Loucy (cell line): ENCODE measurements at regions not wholly inside any gene's neighbourhood (a gene's known extent, or its start where the extent isn't known, plus 50 kb on each side); places are given as distances from the start of the nearest gene placed in this dataset.

ENCODE experiments used
- H2AFZ ChIP-seq: fragments of 200-600 bp; sonication (generic); 2 replicates; pipeline ENCODE4 v1.6.0; 2016; ENCODE audit warnings: antibody characterized with exemption, mild to moderate bottlenecking, low read length, moderate library complexity
- H3F3A ChIP-seq: fragments of 200-600 bp; 2 replicates; pipeline ENCODE4 v1.6.0; 2016; ENCODE audit warnings: antibody characterized with exemption, low read depth, mild to moderate bottlenecking
- H3K27me3 ChIP-seq: fragments of 200-600 bp; sonication (generic); 2 replicates; pipeline ENCODE4 v1.6.1; 2014; ENCODE audit warnings: low read length, mild to moderate bottlenecking; ENCODE audit not compliant: insufficient read depth, poor library complexity, severe bottlenecking
- H3K36me3 ChIP-seq: fragments of 200-600 bp; sonication (generic); 2 replicates; pipeline ENCODE4 v1.6.1; 2016; ENCODE audit warnings: low read length; ENCODE audit not compliant: insufficient read depth
- H3K4me1 ChIP-seq: fragments of 200-600 bp; sonication (generic); 2 replicates; pipeline ENCODE4 v1.5.1; 2014; ENCODE audit warnings: low read length, mild to moderate bottlenecking; ENCODE audit not compliant: insufficient read depth, poor library complexity, severe bottlenecking
- H3K4me2 ChIP-seq: fragments of 200-600 bp; sonication (generic); 2 replicates; pipeline ENCODE4 v1.6.0; 2014; ENCODE audit warnings: antibody characterized with exemption, low read length, low read depth, mild to moderate bottlenecking; ENCODE audit not compliant: poor library complexity, severe bottlenecking
- H3K4me3 ChIP-seq: fragments of 200-600 bp; sonication (generic); 2 replicates; pipeline ENCODE4 v1.5.1; 2014; ENCODE audit warnings: low read length, mild to moderate bottlenecking, mixed read lengths; ENCODE audit not compliant: poor library complexity, severe bottlenecking
- H3K79me2 ChIP-seq: fragments of 200-600 bp; sonication (generic); 2 replicates; pipeline ENCODE4 v1.6.1; 2014; ENCODE audit warnings: low read length; ENCODE audit not compliant: insufficient read depth
- H3K9ac ChIP-seq: fragments of 200-600 bp; sonication (generic); 2 replicates; pipeline ENCODE4 v1.6.0; 2014; ENCODE audit warnings: mild to moderate bottlenecking, low read depth, low read length, moderate library complexity; ENCODE audit not compliant: poor library complexity, severe bottlenecking
- H3K9me2 ChIP-seq: fragments of 200-600 bp; sonication (generic); replicated peaks from 2 replicates; pipeline ENCODE4 v1.6.1; 2016; ENCODE audit warnings: low read depth, low read length, mixed read lengths
- H3K9me3 ChIP-seq: fragments of 200-600 bp; sonication (generic); 2 replicates; pipeline ENCODE4 v1.6.1; 2014; ENCODE audit warnings: mild to moderate bottlenecking, antibody characterized with exemption, low read length, low read depth; ENCODE audit not compliant: insufficient read depth
- H4K20me1 ChIP-seq: fragments of 200-600 bp; sonication (generic); 2 replicates; pipeline ENCODE4 v1.6.0; 2014; ENCODE audit warnings: antibody characterized with exemption, low read length, mild to moderate bottlenecking; ENCODE audit not compliant: insufficient read depth, poor library complexity, severe bottlenecking
- EZH2phosphoT487 ChIP-seq: fragments of 200-600 bp; IDR thresholded peaks from 2 replicates; pipeline ENCODE4 v1.6.1; 2018; ENCODE audit warnings: antibody characterized with exemption, mild to moderate bottlenecking, moderate library complexity, borderline replicate concordance
- TF ChIP-seq, protein P1 (sequence below): fragments of 200-600 bp; sonication (generic); conservative IDR thresholded peaks from 2 replicates; pipeline ENCODE4 v1.5.1; 2014; ENCODE audit warnings: mild to moderate bottlenecking, antibody characterized with exemption, low read length

DNA sequence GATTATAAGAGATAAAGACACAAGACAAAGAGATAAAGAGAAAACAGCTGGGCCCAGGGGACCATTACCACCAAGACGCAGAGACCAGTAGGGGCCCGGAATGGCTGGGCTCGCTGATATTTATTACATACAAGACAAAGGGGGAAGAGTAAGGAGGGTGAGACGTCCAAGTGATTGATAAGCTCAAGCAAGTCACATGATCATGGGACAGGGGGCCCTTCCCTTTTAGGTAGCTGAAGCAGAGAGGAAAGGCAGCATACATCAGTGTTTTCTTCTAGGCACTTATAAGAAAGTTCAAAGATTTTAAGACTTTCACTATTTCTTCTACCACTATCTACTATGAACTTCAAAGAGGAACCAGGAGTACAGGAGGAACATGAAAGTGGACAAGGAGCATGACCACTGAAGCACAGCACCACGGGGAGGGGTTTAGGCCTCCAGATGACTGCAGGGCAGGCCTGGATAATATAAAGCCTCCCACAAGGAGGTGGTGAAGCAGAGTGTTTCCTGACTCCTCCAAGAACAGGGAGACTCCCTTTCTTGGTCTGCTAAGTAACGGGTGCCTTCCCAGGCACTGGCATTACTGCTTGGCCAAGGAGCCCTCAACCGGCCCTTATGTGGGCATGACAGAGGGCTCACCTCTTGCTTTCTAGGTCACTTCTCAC lies 63.9 kb upstream of the ARL4D start:
- Histone ChIP-seq H3K27me3 (no peaks in the 10 kb centered on the region), H3K4me1 (peaks cover 5% of the 10 kb centered on the region), H3K4me3 (no peak overlapping the region), H3K9me3 (no peaks in the 10 kb centered on the region), H3K9me2 (no peaks in the 10 kb centered on the region), H3K79me2 (no peaks in the 10 kb centered on the region), H3K9ac (no peak overlapping the region), H3F3A (no peaks in the 10 kb centered on the region), H3K4me2 (no peak overlapping the region), H4K20me1 (no peaks in the 10 kb centered on the region), H3K36me3 (no peaks in the 10 kb centered on the region), H2AFZ (no peak overlapping the region)
- TF ChIP-seq EZH2phosphoT487 = no peak
- TF ChIP-seq, protein P1, sequence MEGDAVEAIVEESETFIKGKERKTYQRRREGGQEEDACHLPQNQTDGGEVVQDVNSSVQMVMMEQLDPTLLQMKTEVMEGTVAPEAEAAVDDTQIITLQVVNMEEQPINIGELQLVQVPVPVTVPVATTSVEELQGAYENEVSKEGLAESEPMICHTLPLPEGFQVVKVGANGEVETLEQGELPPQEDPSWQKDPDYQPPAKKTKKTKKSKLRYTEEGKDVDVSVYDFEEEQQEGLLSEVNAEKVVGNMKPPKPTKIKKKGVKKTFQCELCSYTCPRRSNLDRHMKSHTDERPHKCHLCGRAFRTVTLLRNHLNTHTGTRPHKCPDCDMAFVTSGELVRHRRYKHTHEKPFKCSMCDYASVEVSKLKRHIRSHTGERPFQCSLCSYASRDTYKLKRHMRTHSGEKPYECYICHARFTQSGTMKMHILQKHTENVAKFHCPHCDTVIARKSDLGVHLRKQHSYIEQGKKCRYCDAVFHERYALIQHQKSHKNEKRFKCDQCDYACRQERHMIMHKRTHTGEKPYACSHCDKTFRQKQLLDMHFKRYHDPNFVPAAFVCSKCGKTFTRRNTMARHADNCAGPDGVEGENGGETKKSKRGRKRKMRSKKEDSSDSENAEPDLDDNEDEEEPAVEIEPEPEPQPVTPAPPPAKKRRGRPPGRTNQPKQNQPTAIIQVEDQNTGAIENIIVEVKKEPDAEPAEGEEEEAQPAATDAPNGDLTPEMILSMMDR = no peak

DNA sequence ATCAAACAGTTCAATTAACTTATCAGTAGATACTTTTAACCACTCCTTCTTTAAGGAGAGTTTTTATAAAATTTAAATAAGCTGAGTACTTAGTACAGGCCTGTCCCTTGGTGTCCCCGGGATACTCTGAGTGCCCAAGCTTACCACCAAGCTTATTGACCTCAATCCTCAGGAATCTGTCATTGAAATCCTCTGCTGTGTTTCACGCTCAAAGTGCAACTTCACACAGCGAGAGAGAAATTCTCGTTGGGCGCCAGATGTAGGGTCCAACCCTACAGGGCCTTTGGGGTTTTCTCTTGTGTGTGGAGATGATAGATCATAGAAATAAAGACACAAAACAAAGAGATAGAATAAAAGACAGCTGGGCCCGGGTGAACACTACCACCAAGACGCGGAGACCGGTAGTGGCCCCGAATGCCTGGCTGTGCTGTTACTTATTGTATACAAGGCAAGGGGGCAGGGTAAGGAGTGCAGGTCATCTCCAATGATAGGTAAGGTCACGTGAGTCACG lies 65.3 kb upstream of the ARL4D start:
- Histone ChIP-seq H3K36me3 (no peaks in the 10 kb centered on the region), H3K9ac (peak overlapping the region; percentile 40)

GRCh38 chr17:43332230-43332629 lies 66.6 kb upstream of the ARL4D start:
- Histone ChIP-seq H3K27me3 (no peaks in the 10 kb centered on the region), H4K20me1 (no peaks in the 10 kb centered on the region), H3K4me2 (no peak overlapping the region), H3F3A (no peaks in the 10 kb centered on the region), H3K36me3 (no peaks in the 10 kb centered on the region), H3K9ac (no peak overlapping the region), H3K9me2 (no peaks in the 10 kb centered on the region), H3K4me3 (no peak overlapping the region), H3K79me2 (no peaks in the 10 kb centered on the region), H3K4me1 (peaks cover 5% of the 10 kb centered on the region), H3K9me3 (no peaks in the 10 kb centered on the region), H2AFZ (no peak overlapping the region)
- TF ChIP-seq, protein P1 = no peak
- no peak for TF ChIP-seq EZH2phosphoT487

More for the DNA sequence above, 65.3 kb upstream of the ARL4D start:
- TF ChIP-seq EZH2phosphoT487 = no peak
- TF ChIP-seq, protein P1 = no peak
- Histone ChIP-seq H3F3A (no peaks in the 10 kb centered on the region), H3K4me1 (peaks cover 5% of the 10 kb centered on the region), H3K9me2 (no peaks in the 10 kb centered on the region), H4K20me1 (no peaks in the 10 kb centered on the region), H2AFZ (peak overlapping the region; percentile 88; the same call in 1 of the 2 replicates), H3K9me3 (no peaks in the 10 kb centered on the region), H3K4me3 (no peak overlapping the region), H3K4me2 (peak overlapping the region; percentile 30), H3K79me2 (no peaks in the 10 kb centered on the region), H3K27me3 (no peaks in the 10 kb centered on the region)
